ENCODE measurements at regions not wholly inside any gene's neighbourhood (a gene's known extent, or its start where the extent isn't known, plus 50 kb on each side); places are given as distances from the start of the nearest gene placed in this dataset.
"Not testable (repeated sequence)": the region's sequence is repeated elsewhere in the genome, so short reads cannot be mapped to it uniquely, and the experiment has no call there.

DNA sequence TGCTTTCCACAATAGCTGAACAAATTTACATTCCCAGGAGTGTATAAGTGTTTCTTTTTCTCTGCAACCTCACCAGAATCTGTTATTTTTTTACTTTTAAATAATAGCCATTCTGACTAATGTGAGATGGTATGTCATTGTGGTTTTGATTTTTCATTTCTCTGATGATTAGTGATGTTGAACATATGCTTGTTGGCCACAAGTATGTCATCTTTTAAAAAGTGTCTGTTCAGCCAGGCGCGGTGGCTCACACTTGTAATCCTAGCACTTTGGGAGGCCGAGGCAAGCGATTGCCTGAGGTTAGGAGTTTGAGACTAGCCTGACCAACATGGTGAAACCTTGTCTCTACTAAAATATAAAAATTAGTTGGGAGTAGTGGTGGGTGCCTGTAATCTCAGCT, 619.3 kb downstream of the SI start:
- DNase-seq, result no peak

DNA sequence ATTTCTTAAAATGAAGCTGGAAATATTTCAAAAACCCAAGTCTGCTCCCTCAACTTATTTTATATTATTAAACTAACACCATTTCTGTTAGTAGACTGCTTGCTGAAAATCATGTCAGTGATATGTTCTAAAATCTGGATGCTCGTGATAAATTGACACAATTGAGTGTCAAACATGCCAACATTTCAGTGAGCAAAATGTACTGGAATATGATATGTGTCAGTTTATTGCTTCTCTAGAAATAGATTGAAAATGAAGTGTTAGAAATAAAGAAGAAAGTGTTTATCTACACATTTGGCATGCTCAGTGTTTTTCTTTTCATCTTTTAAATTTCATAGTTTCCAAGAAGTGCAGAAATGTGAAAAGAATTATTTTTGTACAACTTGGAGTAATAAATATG, 624.6 kb downstream of the SI start:
- DNase-seq, result no peak

DNA sequence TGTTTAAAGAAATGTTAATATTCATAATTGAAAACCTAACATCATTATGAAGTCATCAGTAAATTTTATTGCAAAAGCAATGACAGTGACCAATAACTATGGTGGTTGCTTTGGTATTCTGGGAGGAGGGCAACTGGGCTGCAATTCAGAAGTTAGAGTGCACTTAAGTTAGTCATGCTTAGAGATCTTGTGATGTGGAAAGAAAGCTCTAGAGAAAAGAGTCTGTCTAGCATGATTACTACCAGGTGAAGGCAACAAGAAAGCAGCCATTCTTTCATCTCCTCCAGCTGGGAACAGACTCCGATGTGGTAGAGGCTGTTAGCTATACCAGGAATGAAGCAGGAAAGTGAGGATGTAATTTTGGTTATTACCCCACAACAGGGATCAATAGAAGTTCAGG, 625.6 kb downstream of the SI start:
- no peak for DNase-seq

DNA sequence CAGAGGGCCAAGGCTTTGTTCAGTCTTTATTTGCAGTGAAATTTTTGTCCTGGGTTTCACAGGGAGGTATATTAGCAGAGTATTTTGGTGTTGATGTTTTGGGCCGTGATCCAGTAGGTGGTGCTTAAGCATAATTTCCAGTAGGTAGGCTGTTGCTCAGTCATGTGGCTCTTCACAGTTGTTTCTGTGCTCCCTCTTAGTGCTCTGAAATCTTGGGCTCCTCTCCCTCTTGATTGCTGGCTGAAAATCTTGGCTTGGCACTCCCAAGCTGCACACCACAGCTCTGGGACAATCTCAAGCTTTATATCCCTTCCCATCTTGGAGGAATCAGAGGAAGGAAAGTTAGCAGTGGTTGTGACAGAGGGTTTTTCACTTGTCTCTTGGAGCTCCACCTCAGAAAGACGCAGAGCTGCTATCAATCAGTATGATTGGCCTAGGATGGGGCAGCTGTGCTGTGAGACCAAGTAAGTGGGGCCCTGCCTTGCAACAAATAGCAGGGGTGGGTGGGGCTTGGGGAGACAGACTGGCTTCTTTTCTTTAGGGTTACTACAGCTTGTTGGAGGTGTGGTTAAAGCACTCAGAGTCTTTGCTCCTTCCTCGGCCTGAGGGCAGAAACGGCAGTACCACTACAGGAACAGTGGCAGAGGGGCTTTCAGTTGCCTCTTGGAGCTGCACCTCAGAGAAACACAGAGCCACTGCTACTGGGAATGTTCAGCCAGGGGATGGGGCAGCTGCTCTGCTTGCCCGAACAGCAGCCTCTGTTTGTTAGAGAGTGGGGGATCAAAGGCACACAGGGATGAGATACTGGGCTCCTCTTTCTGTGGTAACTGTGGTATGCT, 627.0 kb downstream of the SI start:
- no peak for DNase-seq

DNA sequence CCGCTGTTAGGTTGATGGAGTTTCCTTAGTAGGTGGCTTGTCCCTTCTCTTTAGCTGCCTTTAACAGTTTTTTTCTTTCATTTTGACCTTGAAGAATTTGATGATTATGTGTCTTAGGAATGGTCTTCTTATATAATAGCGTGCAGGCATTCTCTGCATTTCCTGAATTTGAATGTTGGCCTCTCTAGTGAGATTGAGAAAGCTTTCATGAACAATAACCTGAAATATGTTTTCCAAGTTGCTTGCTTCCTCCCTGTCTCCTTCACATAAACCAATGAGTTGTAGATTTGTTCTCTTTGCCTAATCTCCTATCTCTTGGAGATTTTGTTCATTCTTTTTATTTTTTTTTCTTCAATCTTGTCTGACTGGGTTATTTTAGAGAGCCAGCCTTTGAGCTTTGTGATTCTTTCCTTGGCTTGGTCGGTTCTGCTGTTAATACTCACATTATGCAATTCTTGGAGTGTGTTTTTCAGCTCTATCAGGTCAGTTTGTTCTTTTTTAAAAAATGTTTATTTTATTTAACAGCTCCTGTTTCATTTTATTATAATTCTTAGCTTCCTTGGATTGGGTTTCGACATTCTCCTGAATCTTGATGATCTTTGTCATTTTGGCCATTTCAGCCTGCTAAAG, 627.9 kb downstream of the SI start:
- no peak for DNase-seq

DNA sequence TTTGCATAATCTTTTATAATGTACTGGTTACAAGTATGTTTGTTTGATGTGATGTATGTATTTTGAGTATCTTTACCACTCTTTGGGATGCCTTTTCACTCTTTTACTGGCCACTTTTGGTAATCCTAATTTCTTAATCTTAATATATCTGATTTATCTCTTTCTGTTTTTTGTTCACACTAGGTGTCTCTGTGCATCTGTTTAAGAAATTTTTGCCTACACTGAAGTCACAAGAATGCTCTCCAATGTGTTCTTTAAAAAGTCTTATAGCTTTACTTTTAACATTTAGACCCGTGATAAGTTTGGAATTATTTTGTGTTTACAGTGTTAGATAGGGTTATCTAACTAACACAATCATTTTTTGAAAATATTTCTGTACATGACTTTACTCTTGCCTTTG, 659.1 kb downstream of the SI start:
- DNase-seq, result no peak

DNA sequence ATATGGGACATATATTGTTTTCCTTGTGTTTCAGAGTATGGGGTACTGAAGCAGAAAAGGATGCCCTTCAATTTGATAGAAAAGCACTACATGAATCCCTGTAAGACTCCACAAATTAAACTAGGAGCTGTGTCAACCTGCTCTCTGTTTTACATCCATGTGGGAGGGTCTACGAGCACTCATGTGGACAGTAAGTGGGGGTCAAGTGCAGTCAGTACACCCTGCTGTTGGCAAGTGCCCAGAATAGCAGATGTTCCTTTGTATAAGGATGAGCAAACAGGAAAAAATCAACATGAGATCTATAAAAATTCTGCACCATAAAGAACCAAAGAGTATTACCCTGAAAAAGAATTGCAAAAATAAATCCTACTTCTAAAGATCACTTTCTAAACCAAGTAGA, 659.9 kb downstream of the SI start:
- peak; percentile 90 for DNase-seq

DNA sequence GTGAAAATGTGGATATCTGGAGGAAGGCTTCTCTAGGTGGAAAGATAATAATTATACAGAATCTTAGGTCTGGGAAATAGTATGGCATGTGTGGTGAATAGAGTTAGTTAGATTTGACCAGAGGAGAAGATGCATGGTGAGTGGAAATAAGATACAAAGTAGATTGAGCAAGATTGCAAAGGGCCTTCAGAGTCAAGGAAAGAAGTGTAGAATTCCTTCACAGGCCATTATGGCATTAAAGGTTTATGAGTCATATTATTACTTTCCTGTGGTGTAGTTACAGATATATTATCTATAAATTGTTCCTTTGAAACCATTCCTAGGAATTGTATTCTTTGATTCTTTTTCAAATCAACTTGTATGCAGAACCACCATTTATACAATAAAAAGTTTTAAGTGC, 660.3 kb downstream of the SI start:
- no peak for DNase-seq

DNA sequence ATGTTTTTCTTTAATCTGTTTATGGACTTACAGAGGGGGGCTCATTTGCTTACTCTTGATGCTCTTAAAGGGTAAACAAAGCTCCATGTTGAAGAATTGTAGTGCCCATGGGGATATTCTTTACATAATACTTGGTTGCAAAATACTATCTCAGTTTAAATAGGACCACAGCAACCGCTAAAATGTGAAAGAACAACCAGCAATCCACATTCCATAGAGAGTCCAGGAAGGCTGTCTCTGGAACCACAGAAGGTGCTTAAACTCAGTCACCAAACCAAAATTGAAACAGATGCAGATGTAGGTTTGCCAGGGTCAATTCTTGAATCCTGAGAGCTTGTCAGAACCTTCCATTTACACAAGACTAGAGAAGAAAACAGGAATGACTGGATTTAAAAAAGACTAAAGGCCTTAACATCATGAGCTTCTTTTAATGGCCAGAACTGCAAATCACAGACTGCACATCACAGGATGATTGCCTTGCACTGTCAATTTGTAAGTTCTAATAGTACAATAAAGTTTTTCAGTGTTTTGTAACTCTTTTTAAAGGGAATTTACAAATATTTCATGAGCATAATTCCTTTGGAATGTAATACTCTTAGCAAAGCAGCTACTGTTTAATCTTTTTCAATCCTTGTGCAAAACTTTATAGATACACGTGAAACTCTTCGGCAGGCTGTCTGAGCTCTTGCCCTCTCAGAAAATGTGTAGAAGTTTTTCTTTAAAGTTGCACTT, 661.6 kb downstream of the SI start:
- no peak for DNase-seq

DNA sequence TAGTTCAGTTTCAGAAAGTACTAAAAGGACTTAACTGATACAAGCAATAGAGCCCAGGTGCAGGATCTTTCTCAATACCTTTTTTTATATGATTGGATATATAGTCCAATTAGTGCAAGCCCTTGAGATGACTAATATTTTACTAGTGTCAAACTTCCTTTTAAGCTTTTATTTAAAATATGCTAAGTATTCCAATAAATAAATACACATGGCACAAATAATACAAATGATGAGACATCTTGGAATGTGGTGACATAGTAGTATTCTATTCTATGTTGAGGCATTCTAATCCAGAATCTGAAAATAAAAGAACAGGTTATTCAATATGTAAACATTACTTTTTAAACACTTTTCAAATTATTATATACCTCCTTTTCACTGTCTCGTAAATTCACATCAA, 670.0 kb downstream of the SI start:
- DNase-seq, result no peak

DNA sequence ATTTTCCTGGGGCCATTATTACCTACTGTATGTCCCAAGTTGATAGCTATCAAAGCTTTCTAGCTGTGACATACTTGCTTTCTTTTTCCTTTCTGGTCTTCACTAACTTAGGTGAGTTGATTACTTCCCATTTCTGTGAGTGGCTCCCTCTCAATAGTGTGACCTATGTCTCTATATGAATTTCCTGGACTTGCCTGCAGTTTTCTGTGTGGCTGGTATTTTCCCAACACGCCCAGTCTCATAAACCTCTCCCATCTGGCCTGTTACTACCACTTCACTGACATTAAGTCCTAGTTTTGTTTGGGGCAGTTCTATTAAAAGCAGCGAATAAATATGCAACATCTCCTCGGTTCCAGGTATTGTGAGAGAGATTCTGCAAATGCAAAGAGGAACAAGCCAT, 671.2 kb downstream of the SI start:
- no peak for DNase-seq

DNA sequence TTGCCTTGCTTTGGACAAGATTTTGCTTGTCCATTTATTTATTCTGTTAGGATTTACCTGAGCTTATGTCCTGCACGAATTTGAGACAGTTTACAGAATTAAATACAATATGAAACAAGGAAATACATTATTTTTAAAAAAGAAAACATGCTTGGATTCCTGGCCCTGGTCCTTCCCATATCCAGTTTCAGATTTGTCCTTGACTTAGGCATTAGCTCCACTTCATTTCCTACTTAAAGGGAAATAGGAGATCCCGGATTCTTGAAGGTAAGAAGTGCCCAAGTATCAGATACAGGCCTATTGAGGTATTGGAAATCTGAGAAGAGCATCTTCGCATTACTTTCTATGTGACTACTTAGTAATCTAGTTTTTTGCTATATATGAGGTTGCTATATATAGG, 672.0 kb downstream of the SI start:
- DNase-seq, result no peak

DNA sequence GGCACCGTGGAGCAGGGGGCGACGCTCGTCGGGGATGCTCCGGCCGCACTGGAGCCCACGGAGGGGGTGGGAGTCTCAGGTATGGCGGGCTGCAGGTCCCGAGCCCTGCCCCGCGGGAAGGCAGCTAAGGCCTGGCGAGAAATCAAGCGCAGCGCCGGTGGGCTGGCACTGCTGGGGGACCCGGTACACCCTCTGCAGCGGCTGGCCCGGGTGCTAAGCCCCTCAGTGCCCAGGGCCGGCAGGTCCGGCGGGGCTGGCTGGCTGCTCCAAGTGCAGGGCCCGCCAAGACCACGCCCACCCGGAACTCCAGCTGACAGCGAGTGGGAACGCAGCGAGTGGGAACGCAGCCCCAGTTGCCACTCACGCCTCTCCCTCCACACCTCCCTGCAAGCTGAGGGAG, 676.4 kb downstream of the SI start:
- no peak for DNase-seq

DNA sequence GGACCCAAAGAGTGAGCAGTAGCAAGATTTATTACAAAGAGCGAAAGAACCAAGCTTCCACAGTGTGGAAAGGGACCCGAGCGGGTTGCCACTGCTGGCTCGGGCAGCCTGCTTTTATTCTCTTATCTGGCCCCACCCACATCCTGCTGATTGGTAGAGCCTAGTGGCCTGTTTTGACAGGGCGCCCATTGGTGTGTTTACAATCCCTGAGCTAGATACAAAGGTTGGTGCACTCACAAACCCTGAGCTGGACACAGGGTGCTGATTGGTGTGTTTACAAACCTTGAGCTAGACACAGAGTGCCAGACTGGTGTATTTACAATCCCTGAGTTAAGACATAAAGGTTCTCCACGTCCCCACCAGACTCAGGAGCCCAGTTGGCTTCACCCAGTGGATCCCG, 676.9 kb downstream of the SI start:
- DNase-seq, result not testable (repeated sequence)

DNA sequence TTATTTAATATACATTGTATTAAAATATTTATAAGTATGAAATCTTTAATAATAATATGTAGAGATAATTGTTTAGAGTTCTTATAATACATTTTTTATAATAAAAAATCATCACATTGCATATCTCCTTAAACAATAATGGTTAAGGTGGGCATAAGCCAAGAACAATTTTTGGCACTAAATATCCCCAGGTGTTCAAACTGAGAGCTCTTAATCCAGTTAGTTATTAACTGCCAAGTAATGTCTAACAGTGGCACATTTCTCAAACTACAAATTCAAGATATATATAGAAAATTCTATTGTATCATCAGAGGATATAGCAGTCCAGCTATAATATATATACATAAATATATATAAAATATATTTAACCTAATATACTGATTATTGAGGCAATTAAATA, 680.8 kb downstream of the SI start:
- DNase-seq, result no peak

DNA sequence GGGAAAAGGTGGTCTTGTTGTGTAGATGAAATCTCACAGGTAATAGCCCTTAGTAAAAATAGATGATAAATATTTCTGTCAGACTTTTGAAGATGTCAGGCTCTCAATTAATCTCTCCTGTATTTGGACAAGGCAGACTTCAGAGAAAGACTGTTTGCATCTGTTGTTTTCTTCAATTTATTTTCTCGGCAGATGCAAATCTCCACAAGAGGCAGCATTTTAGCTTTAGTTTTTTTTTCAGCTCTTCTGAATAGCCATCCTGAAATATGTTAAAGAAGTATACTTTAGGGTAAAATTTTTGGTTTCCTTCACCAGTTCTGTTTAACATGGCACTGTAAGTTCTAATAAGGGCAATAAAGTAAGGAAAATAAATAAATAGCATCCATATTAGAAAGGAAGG, 685.1 kb downstream of the SI start:
- DNase-seq, result no peak

DNA sequence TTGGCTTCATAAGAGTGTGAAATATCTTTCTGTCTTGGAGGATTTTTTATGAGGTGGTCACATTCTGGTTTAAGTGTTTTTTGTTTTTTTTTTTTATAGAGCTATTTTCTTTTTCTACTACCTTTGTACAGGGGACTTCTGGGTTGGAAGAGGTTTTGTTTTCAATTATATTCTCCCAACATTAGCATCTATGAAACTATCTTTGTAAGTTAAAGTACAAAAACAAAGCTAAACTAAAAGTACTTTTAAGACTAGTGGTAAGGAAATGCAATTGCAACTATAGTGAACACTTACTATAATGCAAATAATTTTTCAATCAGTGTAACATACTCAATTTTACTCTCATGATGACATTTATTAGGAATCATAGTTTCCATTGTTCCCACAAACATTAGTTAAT, 688.2 kb downstream of the SI start:
- no peak for DNase-seq

DNA sequence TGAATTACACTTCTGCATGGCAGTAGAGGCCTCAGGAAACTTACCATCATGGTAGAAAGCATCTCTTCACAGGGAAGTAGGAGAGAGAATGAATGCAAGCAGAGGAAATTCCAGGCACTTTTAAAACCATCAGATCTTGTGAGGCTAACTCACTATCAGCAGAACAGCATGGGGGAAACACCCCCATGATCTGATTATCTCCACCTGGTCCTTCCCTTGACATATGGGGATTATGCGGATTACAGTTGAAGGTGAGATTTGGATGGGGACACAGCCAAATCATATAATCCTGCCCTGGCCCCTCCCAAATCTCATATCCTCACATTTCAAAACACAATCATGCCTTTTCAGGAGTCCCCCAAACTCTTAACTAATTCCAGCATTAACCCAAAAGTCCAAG, 691.1 kb downstream of the SI start:
- no peak for DNase-seq

DNA sequence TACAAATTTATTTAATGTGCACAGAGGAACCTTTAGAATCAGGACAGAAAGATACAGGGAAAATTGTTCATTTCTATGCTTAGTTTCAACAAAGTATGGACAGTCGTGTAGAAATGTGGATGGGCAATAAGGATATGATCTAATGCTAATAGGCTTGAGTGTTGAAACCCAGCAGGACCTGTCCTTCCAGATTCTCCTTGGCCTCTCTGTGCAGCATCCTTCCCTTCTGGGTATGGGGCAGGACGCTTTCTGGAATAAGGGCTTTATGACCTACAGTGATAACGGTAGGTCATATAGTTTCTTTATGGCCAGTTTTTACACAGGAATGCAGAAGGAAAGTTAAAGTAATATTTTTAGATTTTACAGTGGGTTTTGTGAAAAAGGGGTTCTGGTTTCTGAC, 698.1 kb downstream of the SI start:
- DNase-seq, result no peak

DNA sequence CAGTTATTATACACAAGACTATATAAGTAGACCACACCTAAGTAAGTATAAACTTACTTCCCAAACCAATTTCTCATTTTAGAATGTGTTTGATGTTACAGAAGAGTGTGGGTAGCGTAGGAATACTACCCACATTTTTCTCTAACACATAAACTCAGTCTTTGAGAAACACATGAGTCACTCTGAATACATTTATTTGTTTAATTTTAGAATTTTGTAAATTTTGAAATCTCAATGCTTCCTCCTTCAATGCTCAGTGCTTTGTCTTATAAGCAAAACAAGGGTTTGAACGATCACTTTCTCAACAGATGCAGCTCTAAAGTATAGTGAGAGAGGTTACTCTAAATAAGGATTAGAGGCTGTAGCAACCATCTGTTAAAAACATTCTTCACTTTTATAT, 700.8 kb downstream of the SI start:
- DNase-seq, result no peak

DNA sequence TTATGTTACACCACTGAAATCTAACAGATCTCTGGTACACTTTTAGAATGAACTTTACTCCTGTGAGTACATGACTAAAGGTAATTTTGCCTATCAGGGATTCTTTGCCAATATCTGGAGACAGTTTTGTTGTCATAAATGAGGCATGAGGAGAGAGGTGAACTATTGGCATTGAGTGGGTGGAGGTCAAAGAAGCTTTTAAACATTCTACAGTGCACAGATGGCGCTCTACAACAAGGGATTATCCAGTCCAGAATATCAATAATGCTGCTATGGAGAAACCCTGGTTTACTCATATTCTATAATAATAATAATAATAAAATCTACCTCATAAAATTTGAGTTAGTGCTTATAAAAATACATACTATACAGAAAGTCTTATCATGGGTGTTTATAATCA, 702.3 kb downstream of the SI start:
- DNase-seq, result no peak

DNA sequence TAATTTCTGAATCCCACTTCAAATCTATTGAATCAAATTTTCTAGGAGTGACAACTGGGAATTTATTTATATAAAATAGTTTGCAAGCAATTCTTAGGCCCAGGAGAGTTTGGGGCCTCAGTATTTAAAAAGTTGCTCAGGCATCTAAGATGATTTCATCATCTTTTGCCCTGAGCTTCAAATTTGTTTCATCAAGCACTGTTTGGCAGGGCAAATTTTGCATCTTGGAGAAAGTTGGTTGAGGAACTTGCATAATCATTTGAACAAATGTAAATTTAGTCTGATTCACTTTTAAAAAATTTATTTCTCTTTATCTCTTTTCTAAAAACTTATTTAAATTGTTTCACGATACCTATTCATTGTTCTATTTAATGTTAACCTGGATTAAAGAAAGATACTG, 702.8 kb downstream of the SI start:
- DNase-seq, result no peak

DNA sequence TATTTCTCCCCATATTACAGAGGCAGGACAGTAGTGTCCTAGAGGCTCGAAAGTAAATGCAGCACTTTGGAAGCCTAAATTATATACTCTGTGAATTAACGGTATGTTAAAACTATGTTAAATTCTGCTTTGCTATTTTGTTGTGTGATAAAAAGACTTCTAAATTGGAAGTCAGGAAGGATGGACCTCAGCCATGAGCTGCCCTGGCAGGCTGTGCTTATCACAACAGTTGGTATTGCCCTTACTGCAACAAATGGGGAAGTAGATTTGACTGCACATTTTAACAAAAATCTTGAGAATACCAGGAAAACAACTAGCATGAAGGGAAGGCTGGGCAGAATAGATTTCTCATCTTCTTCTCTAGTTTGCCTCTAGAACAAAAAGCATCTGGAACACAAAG, 706.6 kb downstream of the SI start:
- DNase-seq, result no peak

DNA sequence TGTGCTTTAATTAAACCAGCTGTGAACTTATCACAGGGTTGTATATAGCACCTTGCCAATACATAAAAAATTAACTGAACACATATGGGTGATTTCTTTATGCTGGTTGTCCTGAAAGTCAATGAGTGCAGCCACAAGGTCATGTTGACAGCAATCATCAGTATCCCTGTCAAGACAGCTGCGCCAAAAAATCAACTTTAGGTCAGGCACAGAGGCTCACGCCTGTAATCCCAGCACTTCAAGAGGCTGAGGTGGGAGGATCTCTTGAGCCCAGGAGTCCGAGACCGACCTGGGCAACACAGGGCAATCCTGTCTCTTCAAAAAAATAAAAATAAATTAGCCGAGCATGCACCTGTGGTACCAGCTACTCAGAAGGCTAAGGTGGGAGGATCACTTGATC, 707.3 kb downstream of the SI start:
- DNase-seq, result no peak
